Activated T-helper 1 cell treated with anti-CD3 and anti-CD28 coated beads, Interleukin-12 subunit alpha, Interleukin-12 subunit beta, Interleukin-2, Interleukin-4 antibody, amounts not matched to agents 30 ng/mL and 10 ng/mL and 1 ng/mL, durations not matched to agents 14 hours and 24 hours and 36 hours (primary cell): ENCODE measurements at regions not wholly inside any gene's neighbourhood (a gene's known extent, or its start where the extent isn't known, plus 50 kb on each side); places are given as distances from the start of the nearest gene placed in this dataset.

Source experiments
- DNase-seq: peaks from one replicate; pipeline ENCODE4 v3.0.0; 2021; ENCODE audit warnings: low spot score
- H3K27ac Mint-ChIP-seq: one replicate; pipeline ENCODE4 v1.8.0; 2021; ENCODE audit warnings: mild to moderate bottlenecking, mixed read lengths
- H3K27me3 Mint-ChIP-seq: one replicate; pipeline ENCODE4 v1.8.0; 2022; ENCODE audit warnings: mild to moderate bottlenecking, moderate library complexity, mixed read lengths; ENCODE audit not compliant: insufficient read depth
- H3K36me3 Mint-ChIP-seq: one replicate; pipeline ENCODE4 v1.8.0; 2021; ENCODE audit warnings: low read depth, mixed read lengths
- H3K4me1 Mint-ChIP-seq: one replicate; pipeline ENCODE4 v1.8.0; 2021; ENCODE audit warnings: low read depth, mixed read lengths
- H3K4me3 Mint-ChIP-seq: one replicate; pipeline ENCODE4 v1.8.0; 2021; ENCODE audit warnings: mild to moderate bottlenecking, moderate library complexity, mixed read lengths
- H3K9me3 Mint-ChIP-seq: one replicate; pipeline ENCODE4 v1.8.0; 2021; ENCODE audit warnings: mixed read lengths
- intact Hi-C: fragments of 100-400 bp; cut with micrococcal nuclease; formaldehyde crosslinking; loops from one replicate; pipeline ENCODE4 v1.15.1; 2024

DNA sequence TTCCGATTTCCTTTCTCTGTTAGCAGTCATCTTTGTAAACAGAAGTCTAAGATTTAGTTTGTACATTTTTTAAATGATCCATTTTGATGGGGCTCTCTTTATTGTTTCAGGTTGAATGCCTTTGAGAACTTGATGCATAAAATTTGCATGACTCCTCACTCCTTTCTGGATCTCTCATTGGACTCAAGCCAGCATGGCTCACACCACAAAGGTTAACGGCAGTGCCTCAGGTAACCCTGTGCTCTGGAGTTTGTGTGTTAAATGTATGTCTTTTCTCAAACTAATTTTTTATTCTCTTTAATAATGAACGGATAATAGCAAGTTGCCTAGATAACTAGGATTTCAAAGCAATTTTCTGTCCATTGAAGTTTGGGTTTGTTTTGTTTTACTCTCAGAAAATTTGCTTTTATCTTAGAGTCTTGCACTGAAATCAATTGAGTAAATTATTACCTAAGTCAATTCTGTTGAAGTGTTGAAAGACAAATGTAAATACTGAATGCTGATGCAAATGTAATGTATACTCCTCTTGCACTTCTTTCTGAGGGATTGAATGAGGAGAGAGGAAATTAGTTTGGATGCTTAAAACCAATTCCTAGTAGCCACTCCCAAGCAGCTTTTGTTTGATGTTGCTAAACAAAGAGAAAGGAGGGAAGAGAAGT lies 164.6 kb upstream of the DMRT1 start:
- Mint-ChIP-seq H3K27me3 (peaks cover 3% of the 10 kb centered on the region), H3K36me3 (no peaks in the 10 kb centered on the region), H3K4me1 (peaks cover 24% of the 10 kb centered on the region), H3K27ac (no peak overlapping the region), H3K4me3 (peak overlapping the region; percentile 61), H3K9me3 (no peaks in the 10 kb centered on the region)
- intact Hi-C loops: no loop called here
- DNase-seq: no peak

- DNase-seq: no peak
- peaks cover 5% of the 10 kb centered on the region for H3K27me3 Mint-ChIP-seq
- no peaks in the 10 kb centered on the region for H3K9me3 Mint-ChIP-seq
- peak overlapping the region; percentile 61 for H3K4me3 Mint-ChIP-seq
- H3K27ac Mint-ChIP-seq: no peak overlapping the region
- intact Hi-C loops: loop anchor here (2.0 kb wide), 1 partner anchor 29 kb away; no protein-coding TSS in a partner anchor
- H3K4me1 Mint-ChIP-seq: peaks cover 24% of the 10 kb centered on the region
- no peaks in the 10 kb centered on the region for H3K36me3 Mint-ChIP-seq
Observed at GRCh38 chr9:677461-678097, 163.9 kb upstream of the DMRT1 start.

GRCh38 chr9:678897-679296 lies 162.6 kb upstream of the DMRT1 start:
- Mint-ChIP-seq H3K4me1 (peaks cover 24% of the 10 kb centered on the region), H3K27me3 (peaks cover 5% of the 10 kb centered on the region), H3K27ac (no peak overlapping the region), H3K4me3 (no peak overlapping the region), H3K9me3 (no peaks in the 10 kb centered on the region), H3K36me3 (no peaks in the 10 kb centered on the region)
- DNase-seq: no peak
- intact Hi-C loops: loop anchor here (2.0 kb wide), 1 partner anchor 28 kb away; no protein-coding TSS in a partner anchor

GRCh38 chr9:679462-679861 lies 162.0 kb upstream of the DMRT1 start:
- peaks cover 24% of the 10 kb centered on the region for H3K4me1 Mint-ChIP-seq
- no peaks in the 10 kb centered on the region for H3K9me3 Mint-ChIP-seq
- H3K27ac Mint-ChIP-seq: no peak overlapping the region
- no peak overlapping the region for H3K4me3 Mint-ChIP-seq
- no peak for DNase-seq
- intact Hi-C loops: loop anchor here (2.0 kb wide), 1 partner anchor 27 kb away; no protein-coding TSS in a partner anchor
- peaks cover 3% of the 10 kb centered on the region for H3K27me3 Mint-ChIP-seq
- no peaks in the 10 kb centered on the region for H3K36me3 Mint-ChIP-seq

GRCh38 chr9:680106-680505 lies 161.4 kb upstream of the DMRT1 start:
- DNase-seq: no peak
- intact Hi-C loops: no loop called here
- Mint-ChIP-seq H3K4me1 (peaks cover 24% of the 10 kb centered on the region), H3K27ac (no peak overlapping the region), H3K27me3 (peaks cover 3% of the 10 kb centered on the region), H3K36me3 (no peaks in the 10 kb centered on the region), H3K9me3 (no peaks in the 10 kb centered on the region), H3K4me3 (no peak overlapping the region)

DNA sequence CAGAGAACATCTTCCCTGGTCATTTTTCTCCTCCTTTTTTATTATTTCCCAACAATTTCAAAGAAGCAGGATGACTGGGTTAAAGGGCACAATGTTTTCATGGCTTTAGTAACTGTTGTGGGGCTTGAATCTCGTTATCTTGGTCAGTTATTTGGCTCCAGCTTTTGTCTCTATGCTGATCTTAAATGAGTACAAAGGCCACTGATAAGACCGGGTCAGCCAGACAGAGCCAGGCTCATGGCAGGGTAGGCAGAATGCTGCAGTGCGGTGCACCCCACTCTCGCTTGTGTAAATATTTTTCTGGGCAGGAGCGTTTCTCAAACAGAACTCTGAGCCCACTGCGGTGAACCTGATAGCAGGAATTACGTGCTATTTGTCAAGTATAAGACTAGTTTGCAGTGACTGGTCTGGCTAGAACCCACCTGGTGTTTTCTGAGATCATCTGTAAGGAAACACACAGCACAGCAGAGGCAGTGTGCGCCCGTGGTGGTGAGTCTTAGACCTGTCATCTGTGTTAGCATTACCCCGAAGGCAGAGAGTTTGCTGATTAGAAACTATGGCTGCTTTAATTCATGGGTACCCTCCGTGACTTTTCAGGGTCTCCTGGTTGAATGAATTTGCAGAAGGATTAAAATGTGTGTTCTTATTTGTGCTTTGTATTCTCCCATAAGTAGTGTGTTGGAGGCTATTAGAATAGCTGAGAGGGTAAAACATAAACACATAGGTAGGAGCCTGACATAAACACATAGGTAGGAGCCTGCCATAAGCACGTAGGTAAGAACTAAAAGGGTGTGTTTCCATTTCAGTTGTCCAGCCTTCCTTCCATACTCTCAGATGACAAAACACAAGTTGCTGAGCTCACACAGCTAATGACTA lies 158.6 kb upstream of the DMRT1 start:
- H3K36me3 Mint-ChIP-seq: no peaks in the 10 kb centered on the region
- H3K9me3 Mint-ChIP-seq: no peaks in the 10 kb centered on the region
- no peak overlapping the region for H3K27ac Mint-ChIP-seq
- H3K27me3 Mint-ChIP-seq: peaks cover 7% of the 10 kb centered on the region
- H3K4me3 Mint-ChIP-seq: no peak overlapping the region
- intact Hi-C loops: no loop called here
- DNase-seq: no peak
- H3K4me1 Mint-ChIP-seq: peaks cover 4% of the 10 kb centered on the region

DNA sequence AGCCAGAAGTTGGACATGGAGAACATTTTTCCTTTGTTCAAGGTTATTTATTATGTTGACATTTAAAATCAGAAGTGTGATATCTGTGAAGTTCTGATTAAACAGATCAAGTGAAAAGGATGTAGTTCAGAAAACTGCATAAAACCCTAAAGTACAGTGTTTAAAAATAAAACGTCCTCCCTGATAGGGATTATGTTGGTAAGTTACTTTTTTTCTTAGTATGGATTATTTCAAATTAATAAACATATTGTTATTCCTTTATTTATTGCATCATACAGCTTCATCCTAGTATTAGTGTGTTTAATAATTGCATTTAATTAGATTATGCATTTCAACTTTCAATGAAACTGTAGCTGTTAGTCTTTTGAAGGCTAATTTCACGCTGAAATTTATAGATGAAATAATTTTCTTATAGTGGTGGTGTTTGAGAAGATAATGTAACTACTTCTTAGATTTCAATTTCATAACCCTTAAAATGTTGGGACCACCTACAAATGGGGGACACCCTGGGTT lies 157.9 kb upstream of the DMRT1 start:
- Mint-ChIP-seq H3K27me3 (peaks cover 7% of the 10 kb centered on the region), H3K9me3 (no peaks in the 10 kb centered on the region)

GRCh38 chr9:684054-684890 lies 157.2 kb upstream of the DMRT1 start:
- intact Hi-C loops: no loop called here
- H3K27me3 Mint-ChIP-seq: peaks cover 7% of the 10 kb centered on the region
- no peak overlapping the region for H3K27ac Mint-ChIP-seq
- DNase-seq: no peak
- H3K4me1 Mint-ChIP-seq: no peaks in the 10 kb centered on the region
- no peak overlapping the region for H3K4me3 Mint-ChIP-seq
- H3K36me3 Mint-ChIP-seq: no peaks in the 10 kb centered on the region
- no peaks in the 10 kb centered on the region for H3K9me3 Mint-ChIP-seq

More for the DNA sequence above, 157.9 kb upstream of the DMRT1 start:
- intact Hi-C loops: no loop called here
- no peak overlapping the region for H3K4me3 Mint-ChIP-seq
- DNase-seq: no peak
- no peaks in the 10 kb centered on the region for H3K4me1 Mint-ChIP-seq
- H3K27ac Mint-ChIP-seq: no peak overlapping the region
- no peaks in the 10 kb centered on the region for H3K36me3 Mint-ChIP-seq

DNA sequence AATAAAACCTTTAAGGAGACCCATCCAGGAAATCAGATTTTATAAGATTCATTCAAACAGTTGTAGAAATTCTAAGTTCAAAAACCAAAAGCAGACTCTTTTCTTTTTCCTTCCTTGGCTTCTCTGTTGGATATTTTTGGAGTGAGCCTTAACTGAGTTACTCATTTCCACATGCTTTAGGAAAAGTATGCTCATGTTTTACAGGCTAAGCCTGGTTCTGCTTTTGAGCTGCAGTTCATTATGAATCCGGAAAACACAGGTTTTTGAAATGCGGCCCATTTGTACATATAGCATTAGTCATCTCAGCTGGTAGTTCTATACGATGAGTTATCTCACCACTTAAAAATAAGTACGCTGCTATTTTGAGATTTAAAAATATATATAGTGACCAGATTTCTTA lies 156.6 kb upstream of the DMRT1 start:
- Mint-ChIP-seq H3K36me3 (no peaks in the 10 kb centered on the region), H3K4me3 (no peak overlapping the region), H3K9me3 (no peaks in the 10 kb centered on the region), H3K27me3 (peaks cover 7% of the 10 kb centered on the region), H3K4me1 (no peaks in the 10 kb centered on the region), H3K27ac (no peak overlapping the region)
- intact Hi-C loops: no loop called here
- DNase-seq: no peak

DNA sequence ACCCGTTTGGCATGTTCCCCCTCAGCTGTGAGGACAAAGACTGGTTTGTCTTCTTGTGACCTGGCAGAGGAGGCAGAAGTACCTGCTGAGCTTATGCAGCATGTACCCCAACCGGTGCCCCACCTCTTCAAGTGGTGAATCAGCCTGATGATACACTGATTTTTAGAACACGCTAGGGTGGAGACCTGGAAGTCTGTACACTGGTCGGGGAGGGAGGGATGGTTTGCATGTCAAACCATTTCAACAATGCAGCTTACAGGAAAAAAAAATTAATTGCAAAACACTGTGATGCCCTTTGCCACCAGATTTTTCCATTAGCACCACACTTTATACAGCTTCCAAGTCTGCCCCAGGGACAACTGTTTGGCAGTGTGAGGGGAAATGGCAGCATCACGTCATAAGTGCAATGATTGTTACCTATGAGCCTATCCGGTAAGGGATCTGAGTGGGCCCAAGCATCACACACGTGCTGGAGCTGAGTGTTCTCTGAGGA lies 155.1 kb upstream of the DMRT1 start:
- intact Hi-C loops: no loop called here
- H3K27me3 Mint-ChIP-seq: peaks cover 7% of the 10 kb centered on the region
- no peaks in the 10 kb centered on the region for H3K9me3 Mint-ChIP-seq
- no peaks in the 10 kb centered on the region for H3K36me3 Mint-ChIP-seq
- no peak overlapping the region for H3K4me3 Mint-ChIP-seq
- no peak for DNase-seq
- H3K27ac Mint-ChIP-seq: no peak overlapping the region
- no peaks in the 10 kb centered on the region for H3K4me1 Mint-ChIP-seq

DNA sequence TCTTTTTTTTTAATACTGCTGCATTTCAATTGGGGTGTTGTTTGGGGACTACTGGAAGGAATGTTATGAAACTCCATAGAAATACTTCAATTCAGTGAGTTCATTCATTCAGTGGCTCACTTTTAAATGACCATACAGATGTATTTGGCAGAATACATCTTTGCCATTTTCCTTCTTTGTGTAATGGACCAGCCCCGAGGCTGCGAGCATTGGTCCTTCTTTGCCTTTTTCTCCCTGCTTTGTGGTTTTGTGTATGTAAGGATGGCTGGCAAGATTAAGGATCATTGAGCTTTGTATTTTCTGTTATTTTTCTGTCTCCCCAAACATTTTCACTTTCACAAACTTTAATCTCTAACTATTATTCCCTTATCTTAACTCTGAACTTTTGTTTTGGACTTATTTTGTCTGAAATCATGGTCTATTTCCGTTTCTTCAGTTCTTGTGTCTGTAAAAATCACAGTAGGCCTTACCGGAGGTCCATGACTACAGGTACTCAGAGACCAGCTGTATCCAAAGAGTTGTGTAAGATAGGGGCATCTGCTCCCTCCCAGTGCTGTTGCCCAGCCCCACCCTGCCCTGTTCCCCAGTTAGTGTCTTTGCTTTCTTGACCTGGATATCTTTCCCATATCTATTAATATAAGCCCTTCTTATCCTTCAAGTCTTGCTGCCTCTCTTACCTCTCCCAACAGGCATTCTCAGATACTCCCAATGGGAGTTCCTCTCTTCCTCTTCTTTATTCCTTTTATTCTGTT lies 154.3 kb upstream of the DMRT1 start:
- Mint-ChIP-seq H3K4me3 (no peak overlapping the region), H3K4me1 (no peaks in the 10 kb centered on the region), H3K36me3 (no peaks in the 10 kb centered on the region), H3K27me3 (peaks cover 7% of the 10 kb centered on the region), H3K27ac (no peak overlapping the region), H3K9me3 (no peaks in the 10 kb centered on the region)
- intact Hi-C loops: no loop called here
- no peak for DNase-seq

DNA sequence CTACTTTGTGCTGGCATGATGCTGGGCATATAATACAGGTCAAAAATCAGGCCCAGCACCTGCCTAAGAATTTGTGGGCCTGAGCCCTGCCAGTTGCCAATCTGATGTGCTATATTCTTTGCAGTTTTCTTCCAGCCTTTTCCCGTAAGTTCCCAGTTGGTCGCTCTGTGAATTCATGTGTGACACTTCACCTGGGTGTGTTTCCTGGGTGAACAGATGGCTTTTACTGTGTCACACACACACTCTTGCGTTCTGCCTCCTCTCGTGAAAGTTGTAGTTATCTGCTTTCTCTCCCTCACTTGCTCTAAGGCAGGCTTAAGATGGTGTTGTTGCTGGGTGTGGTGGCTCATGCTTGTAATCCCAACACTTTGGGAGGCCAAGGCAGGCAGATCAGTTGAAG lies 153.5 kb upstream of the DMRT1 start:
- Mint-ChIP-seq H3K9me3 (no peaks in the 10 kb centered on the region), H3K4me3 (no peak overlapping the region), H3K27ac (no peak overlapping the region), H3K4me1 (no peaks in the 10 kb centered on the region), H3K27me3 (peaks cover 5% of the 10 kb centered on the region), H3K36me3 (no peaks in the 10 kb centered on the region)
- intact Hi-C loops: no loop called here
- DNase-seq: no peak
